GM19238 (cell line): ENCODE measurements at regions not wholly inside any gene's neighbourhood (a gene's known extent, or its start where the extent isn't known, plus 50 kb on each side); places are given as distances from the start of the nearest gene placed in this dataset.

Experiments used
- DNase-seq: peaks from one replicate; pipeline ENCODE4 v3.0.0; 2011; ENCODE audit warnings: low spot score; ENCODE audit not compliant: insufficient read length

GRCh38 chr18:78893281-78894032 lies 86.2 kb upstream of the SALL3 start:
- DNase-seq, result no peak

- DNase-seq, result no peak
Measured at GRCh38 chr18:78894033-78894305, 85.6 kb upstream of the SALL3 start.

GRCh38 chr18:78895207-78896001 lies 84.2 kb upstream of the SALL3 start:
- no peak for DNase-seq

GRCh38 chr18:78896111-78896905 lies 83.3 kb upstream of the SALL3 start:
- DNase-seq, result no peak

GRCh38 chr18:78898066-78898465 lies 81.6 kb upstream of the SALL3 start:
- no peak for DNase-seq

- no peak for DNase-seq
Measured at GRCh38 chr18:78898635-78899034, 81.0 kb upstream of the SALL3 start.

- no peak for DNase-seq
Measured at GRCh38 chr18:78899241-78899640, 80.4 kb upstream of the SALL3 start.

- DNase-seq, result no peak
Measured at GRCh38 chr18:78900938-78901909, 78.4 kb upstream of the SALL3 start.

GRCh38 chr18:78901923-78902794 lies 77.5 kb upstream of the SALL3 start:
- no peak for DNase-seq

- DNase-seq, result no peak
Measured at GRCh38 chr18:78902795-78903435, 76.7 kb upstream of the SALL3 start.

GRCh38 chr18:78903436-78904178 lies 76.0 kb upstream of the SALL3 start:
- no peak for DNase-seq

- no peak for DNase-seq
Measured at GRCh38 chr18:78904179-78904531, 75.5 kb upstream of the SALL3 start.

GRCh38 chr18:78905334-78905733 lies 74.3 kb upstream of the SALL3 start:
- DNase-seq, result no peak

GRCh38 chr18:78906066-78906465 lies 73.6 kb upstream of the SALL3 start:
- no peak for DNase-seq

- no peak for DNase-seq
Measured at GRCh38 chr18:78908462-78909260, 71.0 kb upstream of the SALL3 start.

- DNase-seq, result no peak
Measured at GRCh38 chr18:78911751-78912283, 67.8 kb upstream of the SALL3 start.

- DNase-seq, result no peak
Measured at GRCh38 chr18:78912336-78912735, 67.3 kb upstream of the SALL3 start.

- no peak for DNase-seq
Measured at GRCh38 chr18:78912844-78913243, 66.8 kb upstream of the SALL3 start.
